ENCODE measurements at regions not wholly inside any gene's neighbourhood (a gene's known extent, or its start where the extent isn't known, plus 50 kb on each side); places are given as distances from the start of the nearest gene placed in this dataset.

GRCh38 chr15:91593067-91593466 is 260.4 kb upstream of the SLCO3A1 start:
- no peaks in the 10 kb centered on the region for H3K36me3 Mint-ChIP-seq (ENCODE audit: unreplicated experiment)
- no peak for TF ChIP-seq CTCF (IDR thresholded peaks at IDR 0.05)
- no peak overlapping the region for H3K27ac Mint-ChIP-seq (ENCODE audit: unreplicated experiment)
- H3K9me3 Mint-ChIP-seq (ENCODE audit: unreplicated experiment), result no peaks in the 10 kb centered on the region
- H3K4me1 Mint-ChIP-seq (ENCODE audit: unreplicated experiment), result no peaks in the 10 kb centered on the region
- no peak overlapping the region for H3K4me3 Mint-ChIP-seq (ENCODE audit: unreplicated experiment)
- DNase-seq (ENCODE audit: extremely low spot score, unreplicated experiment), result no peak
- no peaks in the 10 kb centered on the region for H3K27me3 Mint-ChIP-seq (ENCODE audit: unreplicated experiment)

- no peaks in the 10 kb centered on the region for H3K36me3 Mint-ChIP-seq (ENCODE audit: unreplicated experiment)
- DNase-seq (ENCODE audit: extremely low spot score, unreplicated experiment), result no peak
- H3K27me3 Mint-ChIP-seq (ENCODE audit: unreplicated experiment), result no peaks in the 10 kb centered on the region
- no peak for TF ChIP-seq CTCF (IDR thresholded peaks at IDR 0.05)
- H3K9me3 Mint-ChIP-seq (ENCODE audit: unreplicated experiment), result no peaks in the 10 kb centered on the region
- no peak overlapping the region for H3K4me3 Mint-ChIP-seq (ENCODE audit: unreplicated experiment)
- H3K27ac Mint-ChIP-seq (ENCODE audit: unreplicated experiment), result no peak overlapping the region
- H3K4me1 Mint-ChIP-seq (ENCODE audit: unreplicated experiment), result no peaks in the 10 kb centered on the region
Measured at GRCh38 chr15:91593653-91594052, 259.9 kb upstream of the SLCO3A1 start.

- Mint-ChIP-seq H3K36me3 (ENCODE audit: unreplicated experiment) (no peaks in the 10 kb centered on the region), H3K4me1 (ENCODE audit: unreplicated experiment) (no peaks in the 10 kb centered on the region), H3K27me3 (ENCODE audit: unreplicated experiment) (no peaks in the 10 kb centered on the region), H3K9me3 (ENCODE audit: unreplicated experiment) (no peaks in the 10 kb centered on the region), H3K27ac (ENCODE audit: unreplicated experiment) (no peak overlapping the region), H3K4me3 (ENCODE audit: unreplicated experiment) (no peak overlapping the region)
- no peak for TF ChIP-seq CTCF (IDR thresholded peaks at IDR 0.05)
- DNase-seq (ENCODE audit: extremely low spot score, unreplicated experiment), result no peak
Measured at GRCh38 chr15:91599261-91599660, 254.2 kb upstream of the SLCO3A1 start.

- H3K9me3 Mint-ChIP-seq (ENCODE audit: unreplicated experiment), result no peaks in the 10 kb centered on the region
- H3K36me3 Mint-ChIP-seq (ENCODE audit: unreplicated experiment), result no peaks in the 10 kb centered on the region
- no peak for TF ChIP-seq CTCF (IDR thresholded peaks at IDR 0.05)
- no peak overlapping the region for H3K27ac Mint-ChIP-seq (ENCODE audit: unreplicated experiment)
- DNase-seq (ENCODE audit: extremely low spot score, unreplicated experiment), result no peak
- peaks cover 3% of the 10 kb centered on the region for H3K27me3 Mint-ChIP-seq (ENCODE audit: unreplicated experiment)
- no peaks in the 10 kb centered on the region for H3K4me1 Mint-ChIP-seq (ENCODE audit: unreplicated experiment)
- no peak overlapping the region for H3K4me3 Mint-ChIP-seq (ENCODE audit: unreplicated experiment)
Measured at GRCh38 chr15:91603384-91604080, 250.0 kb upstream of the SLCO3A1 start.

- H3K27me3 Mint-ChIP-seq (ENCODE audit: unreplicated experiment), result peaks cover 3% of the 10 kb centered on the region
- H3K4me3 Mint-ChIP-seq (ENCODE audit: unreplicated experiment), result no peak overlapping the region
- DNase-seq (ENCODE audit: extremely low spot score, unreplicated experiment), result no peak
- H3K36me3 Mint-ChIP-seq (ENCODE audit: unreplicated experiment), result no peaks in the 10 kb centered on the region
- H3K4me1 Mint-ChIP-seq (ENCODE audit: unreplicated experiment), result no peaks in the 10 kb centered on the region
- no peaks in the 10 kb centered on the region for H3K9me3 Mint-ChIP-seq (ENCODE audit: unreplicated experiment)
- TF ChIP-seq CTCF (IDR thresholded peaks at IDR 0.05), result no peak
- no peak overlapping the region for H3K27ac Mint-ChIP-seq (ENCODE audit: unreplicated experiment)
Measured at GRCh38 chr15:91604122-91604521, 249.4 kb upstream of the SLCO3A1 start.
